BE2C (cell line): ENCODE measurements at regions not wholly inside any gene's neighbourhood (a gene's known extent, or its start where the extent isn't known, plus 50 kb on each side); places are given as distances from the start of the nearest gene placed in this dataset.

Source experiments
- DNase-seq: peaks from one replicate; pipeline ENCODE4 v3.0.0-alpha.2; 2020
- H3K27me3 ChIP-seq: fragments of 250-450 bp; sonication (Bioruptor Pico); 2 replicates; pipeline ENCODE4 v1.5.1; 2020; ENCODE audit warnings: mild to moderate bottlenecking
- H3K36me3 ChIP-seq: fragments of 250-450 bp; sonication (Bioruptor Pico); 2 replicates; pipeline ENCODE4 v1.5.1; 2020; ENCODE audit warnings: mild to moderate bottlenecking
- H3K4me1 ChIP-seq: fragments of 250-450 bp; sonication (Bioruptor Pico); 2 replicates; pipeline ENCODE4 v1.5.1; 2020
- H3K4me3 ChIP-seq: 2 replicates; pipeline ENCODE4 v1.5.1; 2011; ENCODE audit warnings: low read depth, low read length
- H3K9me3 ChIP-seq: fragments of 250-450 bp; sonication (Bioruptor Pico); 2 replicates; pipeline ENCODE4 v1.5.1; 2020
- TF ChIP-seq, protein P1 (sequence below): IDR thresholded peaks from 2 replicates; pipeline ENCODE4 v1.5.1; 2012; ENCODE audit warnings: mild to moderate bottlenecking, low read depth, low read length

- TF ChIP-seq, protein P1, sequence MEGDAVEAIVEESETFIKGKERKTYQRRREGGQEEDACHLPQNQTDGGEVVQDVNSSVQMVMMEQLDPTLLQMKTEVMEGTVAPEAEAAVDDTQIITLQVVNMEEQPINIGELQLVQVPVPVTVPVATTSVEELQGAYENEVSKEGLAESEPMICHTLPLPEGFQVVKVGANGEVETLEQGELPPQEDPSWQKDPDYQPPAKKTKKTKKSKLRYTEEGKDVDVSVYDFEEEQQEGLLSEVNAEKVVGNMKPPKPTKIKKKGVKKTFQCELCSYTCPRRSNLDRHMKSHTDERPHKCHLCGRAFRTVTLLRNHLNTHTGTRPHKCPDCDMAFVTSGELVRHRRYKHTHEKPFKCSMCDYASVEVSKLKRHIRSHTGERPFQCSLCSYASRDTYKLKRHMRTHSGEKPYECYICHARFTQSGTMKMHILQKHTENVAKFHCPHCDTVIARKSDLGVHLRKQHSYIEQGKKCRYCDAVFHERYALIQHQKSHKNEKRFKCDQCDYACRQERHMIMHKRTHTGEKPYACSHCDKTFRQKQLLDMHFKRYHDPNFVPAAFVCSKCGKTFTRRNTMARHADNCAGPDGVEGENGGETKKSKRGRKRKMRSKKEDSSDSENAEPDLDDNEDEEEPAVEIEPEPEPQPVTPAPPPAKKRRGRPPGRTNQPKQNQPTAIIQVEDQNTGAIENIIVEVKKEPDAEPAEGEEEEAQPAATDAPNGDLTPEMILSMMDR, result no peak
Observed at GRCh38 chr16:60246086-60246485, 1512.0 kb upstream of the GOT2 start.

GRCh38 chr16:60241671-60242070, 1507.6 kb upstream of the GOT2 start:
- Histone ChIP-seq H3K4me3 (no peak overlapping the region), H3K4me1 (no peaks in the 10 kb centered on the region), H3K36me3 (no peaks in the 10 kb centered on the region), H3K27me3 (no peaks in the 10 kb centered on the region), H3K9me3 (no peaks in the 10 kb centered on the region)
- TF ChIP-seq, protein P1, result no peak
- DNase-seq, result no peak

More at GRCh38 chr16:60246086-60246485, 1512.0 kb upstream of the GOT2 start:
- Histone ChIP-seq H3K27me3 (no peaks in the 10 kb centered on the region), H3K36me3 (no peaks in the 10 kb centered on the region), H3K4me3 (no peak overlapping the region), H3K9me3 (no peaks in the 10 kb centered on the region; the same call in 1 of the 2 replicates), H3K4me1 (no peaks in the 10 kb centered on the region)
- DNase-seq, result no peak

GRCh38 chr16:60230666-60231065, 1496.5 kb upstream of the GOT2 start:
- Histone ChIP-seq H3K9me3 (no peaks in the 10 kb centered on the region), H3K4me1 (no peaks in the 10 kb centered on the region), H3K27me3 (no peaks in the 10 kb centered on the region), H3K36me3 (no peaks in the 10 kb centered on the region), H3K4me3 (no peak overlapping the region)
- DNase-seq, result no peak
- TF ChIP-seq, protein P1, result no peak

DNA sequence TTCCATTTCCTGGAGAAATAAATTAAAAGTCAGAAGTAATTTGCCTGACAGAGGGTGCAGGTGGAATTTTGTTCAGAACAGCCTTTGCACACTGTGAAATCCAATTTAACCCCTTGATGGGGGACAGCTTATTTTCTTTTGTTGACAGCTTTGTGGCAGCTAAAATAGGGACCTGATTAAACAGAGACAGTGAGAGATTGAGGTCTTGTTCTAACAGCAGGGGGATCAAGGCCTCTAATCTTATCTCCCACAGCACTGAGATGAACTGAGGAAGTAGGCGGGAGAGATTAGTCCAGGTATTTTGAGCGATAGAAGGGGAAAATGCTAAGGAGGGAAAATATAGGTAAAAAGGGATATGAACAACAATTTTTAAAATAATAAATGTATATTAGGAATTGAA, 1491.4 kb upstream of the GOT2 start:
- TF ChIP-seq, protein P1, result no peak
- no peaks in the 10 kb centered on the region; the same call in 1 of the 2 replicates for H3K9me3 ChIP-seq
- H3K4me3 ChIP-seq, result no peak overlapping the region
- no peaks in the 10 kb centered on the region for H3K27me3 ChIP-seq
- no peaks in the 10 kb centered on the region for H3K4me1 ChIP-seq
- DNase-seq, result no peak
- no peaks in the 10 kb centered on the region for H3K36me3 ChIP-seq

DNA sequence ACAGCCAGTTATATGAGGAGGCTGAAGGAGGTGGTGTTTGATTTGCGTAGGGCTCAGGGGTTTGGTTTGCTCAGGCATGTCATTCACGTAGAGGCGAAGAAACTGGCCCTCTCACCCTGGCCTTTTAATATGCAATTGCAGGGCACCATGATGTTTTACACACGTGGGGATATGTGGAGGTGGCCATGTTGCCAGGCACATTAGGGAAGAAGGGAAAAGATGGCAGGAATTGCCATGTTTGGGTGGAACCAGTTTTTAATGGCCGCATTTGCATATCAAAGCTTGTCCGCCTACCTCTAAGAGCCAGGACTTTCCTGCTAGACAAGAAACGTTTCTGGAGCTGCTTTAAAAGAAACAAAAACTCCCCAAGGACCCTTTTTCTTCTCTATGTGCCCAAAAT, 1483.7 kb upstream of the GOT2 start:
- DNase-seq, result no peak

DNA sequence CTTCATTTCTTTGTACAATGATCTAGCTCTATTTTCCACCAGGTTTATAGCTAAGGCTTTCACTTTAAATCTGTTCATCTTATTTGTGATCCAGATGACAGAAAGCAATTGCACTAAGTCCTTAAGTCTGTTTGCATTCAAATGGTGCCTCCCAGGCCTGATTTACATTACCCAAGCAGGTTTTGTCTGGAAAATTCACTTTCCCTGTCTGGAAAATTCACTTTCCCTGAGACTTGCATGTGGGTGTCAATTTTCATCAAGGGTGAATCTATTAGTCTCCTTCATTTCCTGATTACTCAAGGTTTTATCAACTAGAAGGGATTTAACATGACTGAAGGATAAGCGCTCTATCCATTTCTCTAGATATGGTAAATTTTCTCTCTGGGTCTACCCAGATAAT, 1480.2 kb upstream of the GOT2 start:
- TF ChIP-seq, protein P1, result no peak
- H3K4me1 ChIP-seq, result no peaks in the 10 kb centered on the region
- no peak overlapping the region for H3K4me3 ChIP-seq
- H3K9me3 ChIP-seq, result no peaks in the 10 kb centered on the region
- H3K27me3 ChIP-seq, result no peaks in the 10 kb centered on the region
- no peak for DNase-seq
- H3K36me3 ChIP-seq, result no peaks in the 10 kb centered on the region

More for the DNA sequence above, 1483.7 kb upstream of the GOT2 start:
- Histone ChIP-seq H3K9me3 (no peaks in the 10 kb centered on the region), H3K4me3 (no peak overlapping the region), H3K27me3 (no peaks in the 10 kb centered on the region), H3K4me1 (no peaks in the 10 kb centered on the region), H3K36me3 (no peaks in the 10 kb centered on the region)
- TF ChIP-seq, protein P1, result no peak
